HG03196 (cell line): ENCODE measurements at regions not wholly inside any gene's neighbourhood (a gene's known extent, or its start where the extent isn't known, plus 50 kb on each side); places are given as distances from the start of the nearest gene placed in this dataset.
"Not testable (repeated sequence)": the region's sequence is repeated elsewhere in the genome, so short reads cannot be mapped to it uniquely, and the experiment has no call there.

ENCODE experiments used
- ATAC-seq: cut with Tn5 transposase; IDR thresholded peaks from one replicate; pipeline ENCODE4 v1.9.1; 2021; ENCODE audit not compliant: unreplicated experiment

GRCh38 chr1:66424530-66424929 is 109.4 kb upstream of the SGIP1 start:
- ATAC-seq, result not testable (repeated sequence)

- ATAC-seq, result no peak
Measured at GRCh38 chr1:66426239-66426853, 107.6 kb upstream of the SGIP1 start.

GRCh38 chr1:66430815-66431214 is 103.1 kb upstream of the SGIP1 start:
- ATAC-seq, result not testable (repeated sequence)

- ATAC-seq, result no peak
Measured at GRCh38 chr1:66431999-66432398, 102.0 kb upstream of the SGIP1 start.

GRCh38 chr1:66433611-66434010 is 100.3 kb upstream of the SGIP1 start:
- no peak for ATAC-seq

GRCh38 chr1:66434096-66434495 is 99.9 kb upstream of the SGIP1 start:
- no peak for ATAC-seq

GRCh38 chr1:66435541-66435940 is 98.4 kb upstream of the SGIP1 start:
- no peak for ATAC-seq

- ATAC-seq, result peak; percentile 49
Measured at GRCh38 chr1:66436378-66437135, 97.4 kb upstream of the SGIP1 start.

GRCh38 chr1:66437136-66437401 is 96.9 kb upstream of the SGIP1 start:
- peak; percentile 4 for ATAC-seq

GRCh38 chr1:66438062-66438461 is 95.9 kb upstream of the SGIP1 start:
- no peak for ATAC-seq

GRCh38 chr1:66438501-66438900 is 95.5 kb upstream of the SGIP1 start:
- ATAC-seq, result no peak

GRCh38 chr1:66439031-66439740 is 94.8 kb upstream of the SGIP1 start:
- peak; percentile 81 for ATAC-seq

GRCh38 chr1:66443793-66444192 is 90.2 kb upstream of the SGIP1 start:
- no peak for ATAC-seq

GRCh38 chr1:66444438-66445265 is 89.3 kb upstream of the SGIP1 start:
- ATAC-seq, result no peak

GRCh38 chr1:66445492-66446181 is 88.3 kb upstream of the SGIP1 start:
- ATAC-seq, result peak; percentile 90

GRCh38 chr1:66446261-66447001 is 87.5 kb upstream of the SGIP1 start:
- ATAC-seq, result peak; percentile 19

- ATAC-seq, result no peak
Measured at GRCh38 chr1:66450043-66450514, 83.9 kb upstream of the SGIP1 start.

GRCh38 chr1:66450847-66451246 is 83.1 kb upstream of the SGIP1 start:
- ATAC-seq, result no peak

GRCh38 chr1:66452162-66452561 is 81.8 kb upstream of the SGIP1 start:
- ATAC-seq, result no peak

- peak; percentile 86 for ATAC-seq
Measured at GRCh38 chr1:66452982-66453381, 81.0 kb upstream of the SGIP1 start.
